ENCODE measurements at regions not wholly inside any gene's neighbourhood (a gene's known extent, or its start where the extent isn't known, plus 50 kb on each side); places are given as distances from the start of the nearest gene placed in this dataset.

DNA sequence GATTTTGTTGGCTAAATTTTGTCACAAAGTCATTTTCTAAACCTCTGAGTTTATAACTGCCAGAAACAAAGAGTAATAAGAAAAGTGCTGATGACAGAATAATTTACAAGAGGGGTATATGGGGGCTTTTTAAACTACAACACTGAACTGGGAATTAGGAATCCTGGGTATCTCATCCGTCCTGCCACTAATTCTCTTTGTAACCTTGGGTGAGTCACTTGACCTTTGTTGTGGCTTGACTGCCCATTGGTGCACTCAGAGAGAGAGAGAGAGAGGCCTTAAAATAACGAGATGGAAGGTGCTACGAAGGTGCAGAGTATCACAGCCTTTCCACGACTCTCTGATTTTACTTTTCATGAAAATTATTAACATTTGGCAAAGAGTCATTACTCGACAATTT is 130.3 kb upstream of the CNTLN start (continued):
- TF ChIP-seq EZH2 (IDR thresholded peaks at IDR 0.05) = no peak
- TF ChIP-seq, protein P1, sequence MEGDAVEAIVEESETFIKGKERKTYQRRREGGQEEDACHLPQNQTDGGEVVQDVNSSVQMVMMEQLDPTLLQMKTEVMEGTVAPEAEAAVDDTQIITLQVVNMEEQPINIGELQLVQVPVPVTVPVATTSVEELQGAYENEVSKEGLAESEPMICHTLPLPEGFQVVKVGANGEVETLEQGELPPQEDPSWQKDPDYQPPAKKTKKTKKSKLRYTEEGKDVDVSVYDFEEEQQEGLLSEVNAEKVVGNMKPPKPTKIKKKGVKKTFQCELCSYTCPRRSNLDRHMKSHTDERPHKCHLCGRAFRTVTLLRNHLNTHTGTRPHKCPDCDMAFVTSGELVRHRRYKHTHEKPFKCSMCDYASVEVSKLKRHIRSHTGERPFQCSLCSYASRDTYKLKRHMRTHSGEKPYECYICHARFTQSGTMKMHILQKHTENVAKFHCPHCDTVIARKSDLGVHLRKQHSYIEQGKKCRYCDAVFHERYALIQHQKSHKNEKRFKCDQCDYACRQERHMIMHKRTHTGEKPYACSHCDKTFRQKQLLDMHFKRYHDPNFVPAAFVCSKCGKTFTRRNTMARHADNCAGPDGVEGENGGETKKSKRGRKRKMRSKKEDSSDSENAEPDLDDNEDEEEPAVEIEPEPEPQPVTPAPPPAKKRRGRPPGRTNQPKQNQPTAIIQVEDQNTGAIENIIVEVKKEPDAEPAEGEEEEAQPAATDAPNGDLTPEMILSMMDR (IDR thresholded peaks at IDR 0.05 in 2 of 3, conservative IDR thresholded peaks at IDR 0.05 in 1 of 3; ENCODE audit: borderline replicate concordance in 1 of 3, insufficient read depth in 1 of 3, low read depth in 2 of 3, low read length in 2 of 3) = no peak
- no peak for TF ChIP-seq SP1 (IDR thresholded peaks at IDR 0.05; ENCODE audit: low read depth)

DNA sequence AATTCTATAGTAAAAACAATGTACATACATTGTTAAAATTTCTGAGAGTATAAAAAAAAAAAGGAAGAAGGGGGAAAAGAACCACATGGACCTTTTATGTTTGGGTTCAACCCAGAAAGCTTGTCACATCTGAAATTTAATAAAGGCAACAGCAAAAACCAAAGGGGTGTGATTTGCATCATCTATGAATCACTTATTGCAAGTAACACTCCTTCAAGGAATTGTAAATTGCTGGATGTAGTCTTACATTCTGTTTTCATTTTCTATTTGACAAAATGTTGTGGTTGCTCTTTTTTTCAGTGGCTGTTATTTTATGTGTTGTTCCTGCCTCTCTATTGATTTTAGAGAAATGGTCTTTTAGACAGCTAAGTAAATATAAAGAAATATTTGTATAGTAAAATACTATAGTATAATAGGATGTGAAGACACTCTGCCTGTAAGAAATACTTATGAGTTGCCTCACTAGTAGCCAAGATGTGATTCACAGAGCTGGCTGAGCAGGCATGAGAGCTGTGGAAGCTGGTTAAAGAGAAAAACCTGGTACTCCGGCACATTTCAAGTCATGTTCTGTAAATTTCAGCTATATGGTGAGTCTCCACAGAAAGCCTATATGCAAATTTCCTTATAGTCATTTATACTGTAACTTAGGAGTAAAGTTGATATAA is 131.1 kb upstream of the CNTLN start:
- DNase-seq (ENCODE audit: low read depth, low spot score) (no peak), ATAC-seq (no peak)
- no peak overlapping the region for H3K9ac ChIP-seq (ENCODE audit: low read length)
- H3K27me3 ChIP-seq (ENCODE audit: insufficient read depth, low read length) = no peaks in the 10 kb centered on the region; the same call in 1 of the 2 replicates
- H3K4me1 ChIP-seq (ENCODE audit: control insufficient read depth in 1 of 2, insufficient read depth in 2 of 2, low read length in 2 of 2) = no peaks in the 10 kb centered on the region
- ChIA-PET RAD21 (ENCODE audit: low non-redundant PET in 1 of 2, low total read pairs in 2 of 2, uncharacterized antibody in 2 of 2, unreplicated experiment in 2 of 2) (interaction anchor here in 1 of 2 experiments (0.6 kb wide), 1 partner anchor 106 kb away, joined by 3 read pairs; no protein-coding TSS in a partner anchor), CTCF (no interaction called here), POLR2A (no interaction called here)
- H4K20me1 ChIP-seq (ENCODE audit: insufficient read depth) = no peaks in the 10 kb centered on the region
- no peak overlapping the region for H3K4me2 ChIP-seq (ENCODE audit: low read length)
- no peak overlapping the region for H3K27ac ChIP-seq (ENCODE audit: low read depth, low read length)
- BruUV-seq (replicated peaks) = no TSS peak
- no peak overlapping the region for H2AFZ ChIP-seq (ENCODE audit: low read depth, low read length, poor library complexity, severe bottlenecking)
- no peaks in the 10 kb centered on the region for H3K79me2 ChIP-seq (ENCODE audit: insufficient read depth, low read length)
- H3K36me3 ChIP-seq (ENCODE audit: control insufficient read depth in 1 of 2, insufficient read depth in 2 of 2, low read length in 2 of 2) = no peaks in the 10 kb centered on the region
- no peaks in the 10 kb centered on the region for H3K9me3 ChIP-seq (ENCODE audit: control insufficient read depth in 1 of 2, insufficient read depth in 1 of 2, low read depth in 1 of 2, low read length in 2 of 2)
- no peak overlapping the region for H3K4me3 ChIP-seq (replicated peaks in 1 of 2; ENCODE audit: low read depth in 1 of 2, low read length in 2 of 2)
- intact Hi-C loops (cut with micrococcal nuclease) = no loop called here
- H3K9me2 ChIP-seq (ENCODE audit: insufficient read depth) = no peaks in the 10 kb centered on the region
- TF ChIP-seq RAD21 (IDR thresholded peaks at IDR 0.05; ENCODE audit: low read depth) (no peak), EZH2phosphoT487 (IDR thresholded peaks at IDR 0.05; ENCODE audit: borderline replicate concordance) (no peak), EZH2 (IDR thresholded peaks at IDR 0.05) (no peak), SP1 (IDR thresholded peaks at IDR 0.05; ENCODE audit: low read depth) (no peak), EGR1 (IDR thresholded peaks at IDR 0.05; ENCODE audit: low read depth) (no peak), SIN3A (IDR thresholded peaks at IDR 0.05; ENCODE audit: low read depth) (no peak), POLR2A (IDR thresholded peaks at IDR 0.05; ENCODE audit: borderline replicate concordance, extremely low read depth, insufficient read depth, insufficient read length) (no peak), TCF7L2 (IDR thresholded peaks at IDR 0.05; ENCODE audit: borderline replicate concordance, extremely low read depth, insufficient read depth, insufficient read length) (no peak), ELF1 (IDR thresholded peaks at IDR 0.05; ENCODE audit: borderline replicate concordance, low read depth) (no peak), SRF (IDR thresholded peaks at IDR 0.05; ENCODE audit: low read depth) (no peak)
- TF ChIP-seq, protein P2, sequence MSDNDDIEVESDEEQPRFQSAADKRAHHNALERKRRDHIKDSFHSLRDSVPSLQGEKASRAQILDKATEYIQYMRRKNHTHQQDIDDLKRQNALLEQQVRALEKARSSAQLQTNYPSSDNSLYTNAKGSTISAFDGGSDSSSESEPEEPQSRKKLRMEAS (IDR thresholded peaks at IDR 0.05) = no peak

Measured in HCT116 (cell line).